OCI-LY3 (cell line): ENCODE measurements at regions not wholly inside any gene's neighbourhood (a gene's known extent, or its start where the extent isn't known, plus 50 kb on each side); places are given as distances from the start of the nearest gene placed in this dataset.
A peak's percentile ranks its signal among the peaks of the same experiment; 100 is the strongest.

ENCODE experiments used
- H2AFZ ChIP-seq: fragments of 200-600, 300-600 bp; shearing (Covaris generic); 2 replicates; pipeline ENCODE4 v1.6.0; 2014; ENCODE audit warnings: antibody characterized with exemption, low read depth, low read length
- H3K27ac ChIP-seq: fragments of 200-600, 300-600 bp; sonication (generic); 2 replicates; pipeline ENCODE4 v1.5.1; 2014; ENCODE audit warnings: mild to moderate bottlenecking, low read length, moderate library complexity, mixed read lengths
- H3K27me3 ChIP-seq: fragments of 200-600, 300-600 bp; sonication (generic); 2 replicates; pipeline ENCODE4 v1.6.1; 2014; ENCODE audit warnings: low read depth, low read length, mixed read lengths
- H3K36me3 ChIP-seq: fragments of 200-600, 300-600 bp; sonication (generic); replicated peaks from 2 replicates; pipeline ENCODE3; 2014; ENCODE audit warnings: low read depth, low read length, mixed read lengths
- H3K4me1 ChIP-seq: fragments of 300-600, 200-600 bp; sonication (generic); 2 replicates; pipeline ENCODE4 v1.6.1; 2014; ENCODE audit warnings: low read length, mixed read lengths
- H3K4me2 ChIP-seq: fragments of 200-600, 300-600 bp; sonication (generic); 2 replicates; pipeline ENCODE4 v1.6.1; 2014; ENCODE audit warnings: low read length, mixed read lengths
- H3K4me3 ChIP-seq: fragments of 300-600, 200-600 bp; sonication (generic); 2 replicates; pipeline ENCODE4 v1.5.1; 2014; ENCODE audit warnings: antibody characterized with exemption, mild to moderate bottlenecking, low read length, moderate library complexity
- H3K79me2 ChIP-seq: fragments of 300-600, 200-600 bp; shearing (Covaris generic); 2 replicates; pipeline ENCODE4 v1.6.1; 2014; ENCODE audit warnings: mild to moderate bottlenecking, low read length, mixed read lengths
- H3K9ac ChIP-seq: fragments of 300-600, 200-600 bp; shearing (Covaris generic); 2 replicates; pipeline ENCODE4 v1.6.0; 2014; ENCODE audit warnings: mild to moderate bottlenecking, low read length, moderate library complexity
- H3K9me3 ChIP-seq: fragments of 200-600, 300-600 bp; shearing (Covaris generic); 2 replicates; pipeline ENCODE4 v1.6.1; 2014; ENCODE audit warnings: low read length, mixed read lengths; ENCODE audit not compliant: insufficient read depth
- H4K20me1 ChIP-seq: fragments of 200-600, 300-600 bp; sonication (generic); 2 replicates; pipeline ENCODE4 v1.6.1; 2016; ENCODE audit warnings: low read length, mixed read lengths; ENCODE audit not compliant: insufficient read depth
- EZH2phosphoT487 ChIP-seq: fragments of 200-600 bp; shearing (Covaris generic); IDR thresholded peaks from 2 replicates; pipeline ENCODE4 v1.6.1; 2018; ENCODE audit warnings: antibody characterized with exemption, mixed run types, low read depth
- TF ChIP-seq, protein P1 (sequence below): fragments of 200-600, 300-600 bp; sonication (generic); IDR thresholded peaks from 2 replicates; pipeline ENCODE4 v1.5.1; 2014; ENCODE audit warnings: antibody characterized with exemption, low read length, low read depth

DNA sequence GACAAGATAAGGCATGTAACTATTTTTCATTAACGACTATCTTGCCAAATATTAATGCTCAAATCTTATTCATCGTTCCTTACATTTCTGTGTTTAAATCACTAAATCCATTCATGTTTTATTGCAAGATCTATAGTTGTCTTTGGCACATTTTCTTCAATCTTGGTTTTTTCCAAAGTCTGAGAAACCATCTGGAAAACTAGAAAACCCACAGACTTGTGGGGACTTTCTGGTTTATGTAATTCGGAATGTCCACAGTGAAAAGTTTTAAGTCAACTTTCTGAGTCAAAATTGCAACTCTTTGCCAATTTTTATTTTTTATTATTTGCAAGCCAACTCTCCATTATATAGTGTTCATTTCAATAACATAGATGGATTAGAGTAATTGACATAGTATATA is 520.8 kb upstream of the ADAMTS5 start:
- Histone ChIP-seq H4K20me1 (no peaks in the 10 kb centered on the region), H3K36me3 (no peaks in the 10 kb centered on the region), H3K4me2 (no peak overlapping the region), H3K27ac (no peak overlapping the region), H3K27me3 (no peaks in the 10 kb centered on the region), H3K9me3 (no peaks in the 10 kb centered on the region), H2AFZ (no peak overlapping the region), H3K79me2 (no peaks in the 10 kb centered on the region), H3K9ac (no peak overlapping the region), H3K4me1 (no peaks in the 10 kb centered on the region), H3K4me3 (no peak overlapping the region)
- TF ChIP-seq EZH2phosphoT487, result no peak
- TF ChIP-seq, protein P1, sequence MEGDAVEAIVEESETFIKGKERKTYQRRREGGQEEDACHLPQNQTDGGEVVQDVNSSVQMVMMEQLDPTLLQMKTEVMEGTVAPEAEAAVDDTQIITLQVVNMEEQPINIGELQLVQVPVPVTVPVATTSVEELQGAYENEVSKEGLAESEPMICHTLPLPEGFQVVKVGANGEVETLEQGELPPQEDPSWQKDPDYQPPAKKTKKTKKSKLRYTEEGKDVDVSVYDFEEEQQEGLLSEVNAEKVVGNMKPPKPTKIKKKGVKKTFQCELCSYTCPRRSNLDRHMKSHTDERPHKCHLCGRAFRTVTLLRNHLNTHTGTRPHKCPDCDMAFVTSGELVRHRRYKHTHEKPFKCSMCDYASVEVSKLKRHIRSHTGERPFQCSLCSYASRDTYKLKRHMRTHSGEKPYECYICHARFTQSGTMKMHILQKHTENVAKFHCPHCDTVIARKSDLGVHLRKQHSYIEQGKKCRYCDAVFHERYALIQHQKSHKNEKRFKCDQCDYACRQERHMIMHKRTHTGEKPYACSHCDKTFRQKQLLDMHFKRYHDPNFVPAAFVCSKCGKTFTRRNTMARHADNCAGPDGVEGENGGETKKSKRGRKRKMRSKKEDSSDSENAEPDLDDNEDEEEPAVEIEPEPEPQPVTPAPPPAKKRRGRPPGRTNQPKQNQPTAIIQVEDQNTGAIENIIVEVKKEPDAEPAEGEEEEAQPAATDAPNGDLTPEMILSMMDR, result no peak

DNA sequence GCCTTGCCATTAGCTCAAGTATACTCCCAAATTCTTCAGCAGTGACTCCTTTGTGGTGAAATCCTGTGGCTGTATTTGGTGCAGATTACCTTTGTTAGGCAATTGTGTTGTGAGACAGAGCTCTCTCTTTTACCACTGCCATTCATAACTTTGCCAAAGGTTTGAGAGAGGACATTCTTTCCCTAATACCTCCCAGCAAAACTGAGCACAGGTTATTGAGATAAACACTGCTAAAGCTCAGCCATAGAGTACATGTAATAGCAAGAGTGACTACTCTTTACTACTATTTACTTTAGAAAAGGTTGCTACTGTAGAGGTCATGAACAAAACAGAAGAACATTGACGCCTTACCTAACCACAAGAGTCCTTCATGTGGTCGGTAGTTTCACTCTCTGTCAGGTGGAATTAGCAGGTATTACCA is 514.0 kb upstream of the ADAMTS5 start:
- Histone ChIP-seq H3K79me2 (no peaks in the 10 kb centered on the region), H3K36me3 (no peaks in the 10 kb centered on the region), H3K9me3 (no peaks in the 10 kb centered on the region), H3K9ac (no peak overlapping the region), H4K20me1 (no peaks in the 10 kb centered on the region), H3K4me1 (peaks cover 9% of the 10 kb centered on the region), H3K4me3 (no peak overlapping the region), H3K27me3 (no peaks in the 10 kb centered on the region), H3K4me2 (peak overlapping the region; percentile 26), H2AFZ (no peak overlapping the region), H3K27ac (no peak overlapping the region)
- TF ChIP-seq EZH2phosphoT487, result no peak
- TF ChIP-seq, protein P1, result no peak

DNA sequence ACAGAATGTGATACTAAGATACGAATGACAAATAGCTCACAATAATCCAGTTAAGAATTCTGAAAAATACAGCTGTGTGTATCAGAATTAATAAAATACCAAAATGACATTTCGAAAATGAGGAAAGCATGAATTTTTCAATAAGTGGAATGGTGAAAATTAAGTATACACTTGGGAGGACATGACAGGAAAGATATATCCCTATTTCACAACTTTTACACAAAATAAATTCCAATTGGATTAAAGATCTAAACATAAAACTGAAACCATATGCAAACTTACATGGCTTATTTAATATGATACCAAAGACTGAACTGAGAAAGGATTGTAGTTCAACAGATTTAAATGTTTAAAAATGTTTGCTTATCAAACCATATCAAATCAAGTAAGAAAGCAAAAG is 510.4 kb upstream of the ADAMTS5 start:
- H3K9ac ChIP-seq, result no peak overlapping the region
- peaks cover 9% of the 10 kb centered on the region for H3K4me1 ChIP-seq
- H3K27me3 ChIP-seq, result no peaks in the 10 kb centered on the region
- H3K27ac ChIP-seq, result no peak overlapping the region
- H3K4me2 ChIP-seq, result no peak overlapping the region
- H3K4me3 ChIP-seq, result no peak overlapping the region
- no peaks in the 10 kb centered on the region for H3K9me3 ChIP-seq
- no peaks in the 10 kb centered on the region for H3K36me3 ChIP-seq
- no peaks in the 10 kb centered on the region for H4K20me1 ChIP-seq
- H3K79me2 ChIP-seq, result no peaks in the 10 kb centered on the region
- no peak overlapping the region for H2AFZ ChIP-seq
- no peak for TF ChIP-seq EZH2phosphoT487
- TF ChIP-seq, protein P1, result no peak

DNA sequence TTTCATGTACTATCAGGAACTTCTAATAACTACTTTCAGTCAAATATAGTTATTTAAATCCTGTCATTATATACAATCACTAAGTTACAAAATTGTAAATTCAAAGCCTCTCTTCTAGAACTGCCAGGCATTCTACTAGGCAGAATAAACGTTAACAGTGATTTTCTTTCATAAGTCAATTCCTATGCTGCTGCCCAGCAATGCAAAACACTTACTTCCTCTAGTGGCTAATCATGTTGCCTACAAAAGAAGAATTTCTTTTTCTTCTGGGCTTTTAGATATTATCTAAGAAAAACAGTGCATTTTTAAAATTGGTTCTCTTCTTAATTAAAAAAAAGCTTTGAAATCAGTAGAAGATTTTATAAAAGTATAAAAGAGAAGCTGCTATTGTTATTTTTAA is 509.8 kb upstream of the ADAMTS5 start:
- H3K9me3 ChIP-seq, result no peaks in the 10 kb centered on the region
- H3K27ac ChIP-seq, result no peak overlapping the region
- no peak overlapping the region for H3K4me3 ChIP-seq
- no peaks in the 10 kb centered on the region for H3K27me3 ChIP-seq
- H3K36me3 ChIP-seq, result no peaks in the 10 kb centered on the region
- no peaks in the 10 kb centered on the region for H4K20me1 ChIP-seq
- TF ChIP-seq, protein P1, result peak; percentile 33
- TF ChIP-seq EZH2phosphoT487, result no peak
- no peak overlapping the region for H3K9ac ChIP-seq
- no peaks in the 10 kb centered on the region for H3K79me2 ChIP-seq
- H3K4me1 ChIP-seq, result peaks cover 9% of the 10 kb centered on the region
- no peak overlapping the region for H3K4me2 ChIP-seq
- no peak overlapping the region for H2AFZ ChIP-seq
